ENCODE measurements at regions not wholly inside any gene's neighbourhood (a gene's known extent, or its start where the extent isn't known, plus 50 kb on each side); places are given as distances from the start of the nearest gene placed in this dataset.

DNA sequence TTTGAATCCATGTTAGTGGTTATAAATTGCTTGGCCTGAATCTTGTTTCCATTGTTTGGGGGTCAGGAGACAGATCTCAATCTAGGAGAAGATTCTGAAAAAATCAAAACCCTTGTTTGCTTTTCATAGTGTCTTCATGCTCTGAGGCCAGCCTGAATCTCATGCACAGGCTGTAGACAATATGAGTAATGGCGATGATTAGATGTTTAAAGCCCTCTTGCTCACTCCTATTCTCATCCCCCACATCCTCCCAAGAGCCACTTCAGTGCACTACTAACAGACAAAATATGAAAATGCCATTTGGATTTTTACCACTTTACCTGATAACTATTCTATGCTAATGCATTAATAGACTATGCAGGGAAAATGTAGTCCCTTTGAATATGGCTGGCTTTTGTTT lies 129.4 kb downstream of the NUDT12 start:
- H3K27ac Mint-ChIP-seq = no peak overlapping the region
- H3K9me3 Mint-ChIP-seq = no peaks in the 10 kb centered on the region
- no peak overlapping the region for H3K4me3 Mint-ChIP-seq
- Histone ChIP-seq H3K9me3 (ENCODE audit: control insufficient read depth, insufficient read depth, low read length) (no peaks in the 10 kb centered on the region), H3K4me3 (ENCODE audit: low read length) (no peak overlapping the region), H3K4me1 (ENCODE audit: control insufficient read depth, insufficient read depth, low read length) (no peaks in the 10 kb centered on the region), H3K27ac (ENCODE audit: low read length) (no peak overlapping the region), H3K36me3 (ENCODE audit: control insufficient read depth, insufficient read depth, low read length) (no peaks in the 10 kb centered on the region), H3K27me3 (ENCODE audit: control insufficient read depth, insufficient read depth, low read length) (no peaks in the 10 kb centered on the region)
- H3K36me3 Mint-ChIP-seq = no peaks in the 10 kb centered on the region
- intact Hi-C loops (cut with micrococcal nuclease) = no loop called here
- no peaks in the 10 kb centered on the region for H3K4me1 Mint-ChIP-seq
- TF ChIP-seq, protein P1, sequence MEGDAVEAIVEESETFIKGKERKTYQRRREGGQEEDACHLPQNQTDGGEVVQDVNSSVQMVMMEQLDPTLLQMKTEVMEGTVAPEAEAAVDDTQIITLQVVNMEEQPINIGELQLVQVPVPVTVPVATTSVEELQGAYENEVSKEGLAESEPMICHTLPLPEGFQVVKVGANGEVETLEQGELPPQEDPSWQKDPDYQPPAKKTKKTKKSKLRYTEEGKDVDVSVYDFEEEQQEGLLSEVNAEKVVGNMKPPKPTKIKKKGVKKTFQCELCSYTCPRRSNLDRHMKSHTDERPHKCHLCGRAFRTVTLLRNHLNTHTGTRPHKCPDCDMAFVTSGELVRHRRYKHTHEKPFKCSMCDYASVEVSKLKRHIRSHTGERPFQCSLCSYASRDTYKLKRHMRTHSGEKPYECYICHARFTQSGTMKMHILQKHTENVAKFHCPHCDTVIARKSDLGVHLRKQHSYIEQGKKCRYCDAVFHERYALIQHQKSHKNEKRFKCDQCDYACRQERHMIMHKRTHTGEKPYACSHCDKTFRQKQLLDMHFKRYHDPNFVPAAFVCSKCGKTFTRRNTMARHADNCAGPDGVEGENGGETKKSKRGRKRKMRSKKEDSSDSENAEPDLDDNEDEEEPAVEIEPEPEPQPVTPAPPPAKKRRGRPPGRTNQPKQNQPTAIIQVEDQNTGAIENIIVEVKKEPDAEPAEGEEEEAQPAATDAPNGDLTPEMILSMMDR (IDR thresholded peaks at IDR 0.05) = no peak
- no peaks in the 10 kb centered on the region for H3K27me3 Mint-ChIP-seq (ENCODE audit: low read depth in 2 of 2)
- 100% methylated on average over 1 of the region's 1 CpG for WGBS (ENCODE audit: insufficient coverage)
- ATAC-seq = no peak
- DNase-seq = no peak

DNA sequence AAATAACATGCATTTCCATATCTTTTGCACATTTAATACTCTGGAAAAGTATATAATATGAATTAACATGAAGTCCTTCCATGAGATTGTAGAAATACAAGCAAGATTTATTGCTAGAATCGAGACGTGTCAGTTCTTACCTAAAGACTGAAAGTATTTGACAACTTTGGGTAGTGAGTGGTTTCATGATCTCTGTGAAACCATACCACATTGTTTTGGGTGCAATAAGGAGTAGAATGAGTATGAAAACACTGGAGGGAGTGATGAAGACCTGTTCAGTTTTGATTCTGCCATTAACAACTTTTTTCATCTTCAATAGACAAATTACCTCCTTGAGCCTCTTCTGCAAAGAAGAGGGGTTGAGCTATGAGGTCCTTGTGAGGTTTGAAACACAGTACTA lies 133.7 kb downstream of the NUDT12 start:
- DNase-seq (no peak), ATAC-seq (no peak)
- WGBS (ENCODE audit: insufficient coverage) = 88% methylated on average over 2 of the region's 2 CpGs
- no peaks in the 10 kb centered on the region for H3K4me1 ChIP-seq (ENCODE audit: control insufficient read depth, insufficient read depth, low read length)
- no peak overlapping the region for H3K27ac ChIP-seq (ENCODE audit: low read length)
- no peaks in the 10 kb centered on the region for H3K36me3 ChIP-seq (ENCODE audit: control insufficient read depth, insufficient read depth, low read length)
- intact Hi-C loops (cut with micrococcal nuclease) = no loop called here
- Mint-ChIP-seq H3K27ac (no peak overlapping the region), H3K36me3 (no peaks in the 10 kb centered on the region), H3K4me1 (no peaks in the 10 kb centered on the region), H3K27me3 (ENCODE audit: low read depth in 2 of 2) (no peaks in the 10 kb centered on the region), H3K4me3 (no peak overlapping the region), H3K9me3 (no peaks in the 10 kb centered on the region)
- H3K4me3 ChIP-seq (ENCODE audit: low read length) = no peak overlapping the region
- TF ChIP-seq, protein P1 (IDR thresholded peaks at IDR 0.05) = no peak
- H3K9me3 ChIP-seq (ENCODE audit: control insufficient read depth, insufficient read depth, low read length) = no peaks in the 10 kb centered on the region
- H3K27me3 ChIP-seq (ENCODE audit: control insufficient read depth, insufficient read depth, low read length) = no peaks in the 10 kb centered on the region

DNA sequence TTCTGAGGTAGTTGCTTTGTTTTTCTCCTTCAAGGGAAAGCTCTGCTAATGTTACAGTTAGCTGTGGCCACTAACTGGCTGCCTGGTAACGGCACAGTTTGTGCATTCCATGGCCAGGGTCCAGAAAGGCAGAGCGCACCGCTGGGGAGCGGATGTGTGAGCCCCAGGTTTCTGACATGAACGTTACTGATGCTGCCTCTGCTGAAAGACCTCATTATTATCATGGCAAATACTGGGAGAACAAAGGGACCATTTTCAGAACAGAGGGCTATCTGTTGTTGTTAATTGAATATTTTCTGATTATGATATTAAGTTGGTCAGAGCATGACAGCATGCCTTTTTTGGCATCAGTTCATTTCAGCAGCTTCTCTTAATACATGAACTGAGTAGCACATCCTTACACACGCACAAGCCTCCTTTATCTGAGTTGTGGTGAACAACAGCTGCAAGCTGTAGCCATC lies 134.1 kb downstream of the NUDT12 start:
- no peak overlapping the region for H3K27ac Mint-ChIP-seq
- H3K36me3 Mint-ChIP-seq = no peaks in the 10 kb centered on the region
- H3K9me3 ChIP-seq (ENCODE audit: control insufficient read depth, insufficient read depth, low read length) = no peaks in the 10 kb centered on the region
- H3K27me3 Mint-ChIP-seq (ENCODE audit: low read depth in 2 of 2) = peaks cover 0 to 4% of the 10 kb centered on the region in 2 donors
- no peak overlapping the region for H3K4me3 Mint-ChIP-seq
- no peak overlapping the region for H3K27ac ChIP-seq (ENCODE audit: low read length)
- peaks cover 0 to 2% of the 10 kb centered on the region in 2 donors for H3K9me3 Mint-ChIP-seq
- 95% methylated on average over 6 of the region's 6 CpGs for WGBS (ENCODE audit: insufficient coverage)
- ATAC-seq (no peak), DNase-seq (no peak)
- TF ChIP-seq, protein P1 (IDR thresholded peaks at IDR 0.05) = no peak
- H3K4me3 ChIP-seq (ENCODE audit: low read length) = no peak overlapping the region
- intact Hi-C loops (cut with micrococcal nuclease) = no loop called here
- H3K4me1 ChIP-seq (ENCODE audit: control insufficient read depth, insufficient read depth, low read length) = no peaks in the 10 kb centered on the region
- H3K36me3 ChIP-seq (ENCODE audit: control insufficient read depth, insufficient read depth, low read length) = no peaks in the 10 kb centered on the region
- H3K27me3 ChIP-seq (ENCODE audit: control insufficient read depth, insufficient read depth, low read length) = no peaks in the 10 kb centered on the region
- H3K4me1 Mint-ChIP-seq = no peaks in the 10 kb centered on the region

DNA sequence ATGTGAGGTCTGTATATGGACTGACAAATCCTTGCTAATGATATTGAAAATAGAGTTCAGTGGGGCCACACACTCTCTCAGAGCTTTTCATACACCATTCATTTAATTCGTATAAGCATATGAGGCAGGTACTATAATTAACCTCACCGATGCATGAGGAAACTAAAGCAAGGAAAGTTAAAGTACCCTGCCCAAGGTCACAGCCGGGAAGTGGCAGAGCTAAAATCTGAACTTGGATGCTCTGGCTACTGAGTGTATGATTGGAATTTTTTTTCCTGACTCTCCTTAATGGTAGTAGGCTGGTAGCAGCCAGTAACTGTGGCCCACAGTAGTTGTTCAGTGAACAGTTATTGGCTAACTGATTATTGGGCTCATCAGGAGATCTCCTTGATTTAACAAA lies 135.3 kb downstream of the NUDT12 start:
- Mint-ChIP-seq H3K27me3 (ENCODE audit: low read depth in 2 of 2) (peaks cover 0 to 12% of the 10 kb centered on the region in 2 donors), H3K36me3 (no peaks in the 10 kb centered on the region), H3K4me1 (no peaks in the 10 kb centered on the region), H3K9me3 (peaks cover 0 to 2% of the 10 kb centered on the region in 2 donors), H3K4me3 (no peak overlapping the region), H3K27ac (no peak overlapping the region)
- Histone ChIP-seq H3K4me3 (ENCODE audit: low read length) (no peak overlapping the region), H3K9me3 (ENCODE audit: control insufficient read depth, insufficient read depth, low read length) (no peaks in the 10 kb centered on the region), H3K4me1 (ENCODE audit: control insufficient read depth, insufficient read depth, low read length) (no peaks in the 10 kb centered on the region), H3K36me3 (ENCODE audit: control insufficient read depth, insufficient read depth, low read length) (no peaks in the 10 kb centered on the region), H3K27ac (ENCODE audit: low read length) (no peak overlapping the region), H3K27me3 (ENCODE audit: control insufficient read depth, insufficient read depth, low read length) (no peaks in the 10 kb centered on the region)
- WGBS (ENCODE audit: insufficient coverage) = 93% methylated on average over 3 of the region's 3 CpGs
- no peak for DNase-seq
- intact Hi-C loops (cut with micrococcal nuclease) = no loop called here
- TF ChIP-seq, protein P1 (IDR thresholded peaks at IDR 0.05) = no peak
- no peak for ATAC-seq

Measured in natural killer cell (primary cell).